ENCODE measurements at regions not wholly inside any gene's neighbourhood (a gene's known extent, or its start where the extent isn't known, plus 50 kb on each side); places are given as distances from the start of the nearest gene placed in this dataset.

- H3K27ac ChIP-seq (ENCODE audit: low read length), result no peak overlapping the region
- H3K36me3 ChIP-seq (ENCODE audit: control insufficient read depth in 1 of 2, insufficient read depth in 2 of 2, low read length in 2 of 2), result no peaks in the 10 kb centered on the region
- no peaks in the 10 kb centered on the region for H3K27me3 ChIP-seq (ENCODE audit: low read depth, low read length)
- no peak overlapping the region for H3K4me3 ChIP-seq (ENCODE audit: low read depth in 1 of 2, low read length in 2 of 2)
- no peaks in the 10 kb centered on the region for H3K4me1 ChIP-seq (ENCODE audit: control insufficient read depth in 1 of 2, insufficient read depth in 2 of 2, low read length in 2 of 2)
- H3K9me3 ChIP-seq (ENCODE audit: control insufficient read depth in 1 of 2, low read length in 2 of 2), result no peaks in the 10 kb centered on the region
Observed at GRCh38 chr2:81078631-81079030, 774.1 kb upstream of the LRRTM1 start.

- Histone ChIP-seq H3K27ac (ENCODE audit: low read length) (no peak overlapping the region), H3K4me3 (ENCODE audit: low read depth in 1 of 2, low read length in 2 of 2) (no peak overlapping the region), H3K27me3 (ENCODE audit: low read depth, low read length) (no peaks in the 10 kb centered on the region), H3K9me3 (ENCODE audit: control insufficient read depth in 1 of 2, low read length in 2 of 2) (no peaks in the 10 kb centered on the region), H3K36me3 (ENCODE audit: control insufficient read depth in 1 of 2, insufficient read depth in 2 of 2, low read length in 2 of 2) (no peaks in the 10 kb centered on the region), H3K4me1 (ENCODE audit: control insufficient read depth in 1 of 2, insufficient read depth in 2 of 2, low read length in 2 of 2) (no peaks in the 10 kb centered on the region)
Observed at GRCh38 chr2:81078102-81078501, 773.5 kb upstream of the LRRTM1 start.

DNA sequence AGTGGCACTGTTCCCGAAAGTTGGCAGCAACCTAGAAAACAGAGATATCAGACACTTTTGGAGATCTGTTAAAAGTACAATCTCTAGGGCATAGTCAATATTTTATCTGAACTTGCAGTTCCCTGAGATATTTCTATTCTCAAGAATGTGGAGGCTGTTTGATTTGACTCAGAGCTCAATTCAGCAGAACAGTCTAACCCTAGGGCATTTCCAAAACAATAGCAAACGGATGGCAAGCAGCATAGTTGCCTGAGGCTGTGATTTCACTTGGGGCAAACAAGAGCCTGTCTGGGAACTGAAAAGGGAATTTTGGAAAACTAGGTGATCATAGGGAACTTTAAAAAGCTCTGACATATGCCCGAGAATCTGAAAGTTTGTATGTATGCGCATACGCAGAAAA is 772.8 kb upstream of the LRRTM1 start:
- H3K27me3 ChIP-seq (ENCODE audit: low read depth, low read length), result no peaks in the 10 kb centered on the region
- H3K36me3 ChIP-seq (ENCODE audit: control insufficient read depth in 1 of 2, insufficient read depth in 2 of 2, low read length in 2 of 2), result no peaks in the 10 kb centered on the region
- no peaks in the 10 kb centered on the region for H3K9me3 ChIP-seq (ENCODE audit: control insufficient read depth in 1 of 2, low read length in 2 of 2)
- no peak overlapping the region for H3K27ac ChIP-seq (ENCODE audit: low read length)
- no peak overlapping the region for H3K4me3 ChIP-seq (ENCODE audit: low read depth in 1 of 2, low read length in 2 of 2)
- no peaks in the 10 kb centered on the region for H3K4me1 ChIP-seq (ENCODE audit: control insufficient read depth in 1 of 2, insufficient read depth in 2 of 2, low read length in 2 of 2)

DNA sequence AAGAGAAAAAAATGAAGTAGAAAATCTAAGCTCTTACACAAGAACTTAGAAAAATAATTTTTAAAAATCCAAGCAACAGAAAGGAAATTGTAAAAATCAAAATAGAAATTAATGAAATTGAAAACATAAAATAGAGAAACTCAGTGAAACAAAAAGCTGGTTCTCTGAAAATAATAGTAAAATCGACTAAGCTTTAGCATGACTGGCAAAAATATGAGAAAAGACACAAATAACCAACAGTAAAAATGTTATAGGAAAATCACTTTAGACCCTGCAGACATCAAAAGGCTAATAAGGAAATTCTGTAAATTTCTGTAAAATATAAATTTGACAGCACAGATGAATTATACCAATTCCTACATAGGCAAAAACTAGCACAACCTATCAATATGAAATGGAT is 768.9 kb upstream of the LRRTM1 start:
- H3K27me3 ChIP-seq (ENCODE audit: low read depth, low read length), result no peaks in the 10 kb centered on the region
- no peaks in the 10 kb centered on the region for H3K36me3 ChIP-seq (ENCODE audit: control insufficient read depth in 1 of 2, insufficient read depth in 2 of 2, low read length in 2 of 2)
- H3K4me3 ChIP-seq (ENCODE audit: low read depth in 1 of 2, low read length in 2 of 2), result no peak overlapping the region
- no peaks in the 10 kb centered on the region for H3K9me3 ChIP-seq (ENCODE audit: control insufficient read depth in 1 of 2, low read length in 2 of 2)
- H3K27ac ChIP-seq (ENCODE audit: low read length), result no peak overlapping the region
- H3K4me1 ChIP-seq (ENCODE audit: control insufficient read depth in 1 of 2, insufficient read depth in 2 of 2, low read length in 2 of 2), result no peaks in the 10 kb centered on the region

- no peaks in the 10 kb centered on the region for H3K27me3 ChIP-seq (ENCODE audit: low read depth, low read length)
- H3K27ac ChIP-seq (ENCODE audit: low read length), result no peak overlapping the region
- no peaks in the 10 kb centered on the region for H3K4me1 ChIP-seq (ENCODE audit: control insufficient read depth in 1 of 2, insufficient read depth in 2 of 2, low read length in 2 of 2)
- no peaks in the 10 kb centered on the region for H3K9me3 ChIP-seq (ENCODE audit: control insufficient read depth in 1 of 2, low read length in 2 of 2)
- no peak overlapping the region for H3K4me3 ChIP-seq (ENCODE audit: low read depth in 1 of 2, low read length in 2 of 2)
- H3K36me3 ChIP-seq (ENCODE audit: control insufficient read depth in 1 of 2, insufficient read depth in 2 of 2, low read length in 2 of 2), result no peaks in the 10 kb centered on the region
Observed at GRCh38 chr2:81068144-81068543, 763.6 kb upstream of the LRRTM1 start.

DNA sequence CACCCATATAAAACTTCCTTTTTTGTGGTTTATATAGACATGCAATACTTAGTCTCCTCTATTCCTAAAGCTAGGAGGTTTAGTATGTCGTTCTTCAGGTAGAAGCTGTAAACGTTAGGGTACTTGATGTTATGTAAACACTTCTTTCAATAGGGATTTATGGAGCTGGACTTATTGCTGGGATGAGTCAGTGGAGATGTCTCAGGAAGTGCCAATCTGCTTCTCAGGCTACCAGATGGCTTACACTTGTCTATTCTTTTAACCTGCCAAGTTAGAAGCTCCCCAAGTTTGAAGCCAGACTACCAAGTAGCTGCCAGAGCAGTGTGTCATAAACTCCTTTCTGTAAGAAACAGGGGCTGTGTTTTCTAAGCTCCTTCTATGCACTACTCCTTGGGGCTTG is 756.5 kb upstream of the LRRTM1 start:
- Histone ChIP-seq H3K4me1 (ENCODE audit: control insufficient read depth in 1 of 2, insufficient read depth in 2 of 2, low read length in 2 of 2) (no peaks in the 10 kb centered on the region), H3K4me3 (ENCODE audit: low read depth in 1 of 2, low read length in 2 of 2) (no peak overlapping the region), H3K27ac (ENCODE audit: low read length) (no peak overlapping the region), H3K27me3 (ENCODE audit: low read depth, low read length) (no peaks in the 10 kb centered on the region), H3K9me3 (ENCODE audit: control insufficient read depth in 1 of 2, low read length in 2 of 2) (peaks cover 0 to 6% of the 10 kb centered on the region in 2 donors), H3K36me3 (ENCODE audit: control insufficient read depth in 1 of 2, insufficient read depth in 2 of 2, low read length in 2 of 2) (no peaks in the 10 kb centered on the region)

- no peaks in the 10 kb centered on the region for H3K4me1 ChIP-seq (ENCODE audit: control insufficient read depth in 1 of 2, insufficient read depth in 2 of 2, low read length in 2 of 2)
- no peaks in the 10 kb centered on the region for H3K36me3 ChIP-seq (ENCODE audit: control insufficient read depth in 1 of 2, insufficient read depth in 2 of 2, low read length in 2 of 2)
- no peaks in the 10 kb centered on the region for H3K27me3 ChIP-seq (ENCODE audit: low read depth, low read length)
- H3K9me3 ChIP-seq (ENCODE audit: control insufficient read depth in 1 of 2, low read length in 2 of 2), result no peaks in the 10 kb centered on the region
- H3K27ac ChIP-seq (ENCODE audit: low read length), result no peak overlapping the region
- no peak overlapping the region for H3K4me3 ChIP-seq (ENCODE audit: low read depth in 1 of 2, low read length in 2 of 2)
Observed at GRCh38 chr2:81050580-81051095, 746.1 kb upstream of the LRRTM1 start.

DNA sequence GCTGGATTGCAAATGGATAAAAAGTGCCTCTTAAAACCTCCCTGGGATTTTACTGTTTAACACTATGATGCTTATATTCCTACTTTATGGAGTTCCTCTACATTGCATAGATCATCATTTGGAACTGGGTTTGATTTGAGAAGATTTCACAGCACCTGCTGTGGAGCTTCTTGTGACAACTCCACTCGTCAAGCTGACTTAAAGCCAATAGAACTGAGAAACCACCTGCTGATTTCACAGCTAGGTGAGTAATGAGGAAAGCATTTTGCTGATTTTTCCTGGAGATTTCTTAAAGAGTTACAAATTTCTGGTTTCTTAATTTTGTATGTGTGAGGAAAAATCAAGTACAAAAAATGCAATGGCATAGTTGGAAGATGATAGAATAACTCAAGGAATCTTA is 739.1 kb upstream of the LRRTM1 start:
- Histone ChIP-seq H3K4me1 (ENCODE audit: control insufficient read depth in 1 of 2, insufficient read depth in 2 of 2, low read length in 2 of 2) (no peaks in the 10 kb centered on the region), H3K27me3 (ENCODE audit: low read depth, low read length) (no peaks in the 10 kb centered on the region)

DNA sequence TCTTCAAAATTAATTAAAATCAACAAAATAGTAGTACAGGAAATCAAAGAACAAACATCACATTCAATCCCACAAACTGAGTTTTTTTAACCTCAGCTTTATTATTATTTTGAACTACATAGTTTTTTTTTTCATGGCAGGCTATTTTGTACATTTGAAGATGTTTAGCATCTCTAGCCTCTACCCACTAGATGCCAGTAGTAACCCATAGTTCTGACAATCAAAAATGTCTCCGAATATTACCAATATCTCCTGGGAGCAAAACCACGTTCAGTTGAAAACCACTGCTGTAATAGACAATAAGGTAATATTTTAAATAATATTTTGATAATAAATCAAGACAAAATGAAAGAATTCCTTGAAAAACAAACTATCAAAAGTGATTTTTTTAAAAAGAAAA is 702.6 kb upstream of the LRRTM1 start:
- Histone ChIP-seq H3K27me3 (ENCODE audit: low read depth, low read length) (no peaks in the 10 kb centered on the region), H3K27ac (ENCODE audit: low read length) (no peak overlapping the region), H3K4me1 (ENCODE audit: control insufficient read depth in 1 of 2, insufficient read depth in 2 of 2, low read length in 2 of 2) (no peaks in the 10 kb centered on the region), H3K4me3 (ENCODE audit: low read depth in 1 of 2, low read length in 2 of 2) (no peak overlapping the region), H3K9me3 (ENCODE audit: control insufficient read depth in 1 of 2, low read length in 2 of 2) (peaks cover 7 to 13% of the 10 kb centered on the region in 2 donors), H3K36me3 (ENCODE audit: control insufficient read depth in 1 of 2, insufficient read depth in 2 of 2, low read length in 2 of 2) (no peaks in the 10 kb centered on the region)

More for the DNA sequence above, 739.1 kb upstream of the LRRTM1 start:
- Histone ChIP-seq H3K36me3 (ENCODE audit: control insufficient read depth in 1 of 2, insufficient read depth in 2 of 2, low read length in 2 of 2) (no peaks in the 10 kb centered on the region), H3K27ac (ENCODE audit: low read length) (no peak overlapping the region), H3K4me3 (ENCODE audit: low read depth in 1 of 2, low read length in 2 of 2) (no peak overlapping the region), H3K9me3 (ENCODE audit: control insufficient read depth in 1 of 2, low read length in 2 of 2) (peaks cover 0 to 2% of the 10 kb centered on the region in 2 donors)

DNA sequence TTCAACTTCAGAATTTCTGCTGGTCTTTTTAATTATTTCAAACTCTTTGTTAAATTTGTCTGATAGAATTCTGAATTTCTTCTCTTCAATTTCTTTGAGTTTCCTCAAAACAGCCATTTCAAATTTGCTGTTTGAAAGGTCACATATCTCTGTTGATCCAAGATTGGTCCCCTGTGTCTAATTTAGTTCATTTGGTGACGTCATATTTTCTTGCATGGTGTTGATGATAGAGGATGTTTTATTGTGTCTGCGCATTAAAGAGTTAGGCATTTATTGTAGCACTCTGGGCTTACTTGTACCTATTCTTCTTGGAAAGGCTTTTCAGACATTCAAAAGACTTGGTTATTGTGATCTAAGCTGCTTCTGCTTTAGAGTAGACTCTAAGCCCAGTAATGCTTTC is 698.4 kb upstream of the LRRTM1 start:
- no peaks in the 10 kb centered on the region for H3K27me3 ChIP-seq (ENCODE audit: low read depth, low read length)
- H3K9me3 ChIP-seq (ENCODE audit: control insufficient read depth in 1 of 2, low read length in 2 of 2), result peaks cover 7 to 22% of the 10 kb centered on the region in 2 donors
- H3K27ac ChIP-seq (ENCODE audit: low read length), result no peak overlapping the region
- no peak overlapping the region for H3K4me3 ChIP-seq (ENCODE audit: low read depth in 1 of 2, low read length in 2 of 2)
- no peaks in the 10 kb centered on the region for H3K36me3 ChIP-seq (ENCODE audit: control insufficient read depth in 1 of 2, insufficient read depth in 2 of 2, low read length in 2 of 2)
- H3K4me1 ChIP-seq (ENCODE audit: control insufficient read depth in 1 of 2, insufficient read depth in 2 of 2, low read length in 2 of 2), result no peaks in the 10 kb centered on the region

DNA sequence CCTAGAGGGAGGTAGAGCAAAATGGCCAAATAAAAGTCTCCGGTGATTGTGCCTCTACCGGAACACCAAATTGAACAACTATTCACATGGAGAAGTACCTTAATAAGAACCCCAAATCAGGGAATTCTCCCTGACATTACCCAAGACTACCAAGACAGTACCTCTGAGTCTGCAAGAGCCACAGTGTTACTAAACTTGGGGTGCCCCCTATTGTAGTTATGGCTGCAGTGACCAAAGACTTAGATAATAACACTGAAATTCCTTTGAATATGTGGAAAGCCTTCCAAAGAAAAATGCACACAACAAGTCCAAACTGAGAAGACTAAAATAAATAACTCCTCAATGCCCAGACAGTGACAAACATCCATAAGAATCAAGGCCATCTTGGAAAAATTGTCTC is 682.9 kb upstream of the LRRTM1 start:
- H3K9me3 ChIP-seq (ENCODE audit: control insufficient read depth in 1 of 2, low read length in 2 of 2), result no peaks in the 10 kb centered on the region
- H3K36me3 ChIP-seq (ENCODE audit: control insufficient read depth in 1 of 2, insufficient read depth in 2 of 2, low read length in 2 of 2), result no peaks in the 10 kb centered on the region
- H3K4me3 ChIP-seq (ENCODE audit: low read depth in 1 of 2, low read length in 2 of 2), result no peak overlapping the region

DNA sequence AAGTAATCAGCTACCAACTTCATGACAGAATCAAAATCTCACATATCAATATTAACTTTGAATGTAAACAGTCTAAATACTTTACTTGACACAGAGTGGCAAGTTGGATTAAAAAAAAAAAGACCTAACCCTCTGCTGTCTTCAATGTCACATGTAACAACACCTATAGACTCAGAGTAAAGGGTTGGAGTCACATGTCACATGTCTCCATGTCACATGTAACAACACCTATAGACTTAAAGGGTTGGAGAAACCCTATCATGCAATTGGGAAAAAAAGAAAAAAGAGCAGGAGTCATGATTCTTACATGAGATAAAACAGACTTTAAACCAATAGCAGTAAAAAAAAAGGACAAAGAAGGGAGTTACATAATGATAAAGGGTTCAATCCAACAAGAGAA is 665.3 kb upstream of the LRRTM1 start:
- no peaks in the 10 kb centered on the region for H3K4me1 ChIP-seq (ENCODE audit: control insufficient read depth in 1 of 2, insufficient read depth in 2 of 2, low read length in 2 of 2)
- H3K36me3 ChIP-seq (ENCODE audit: control insufficient read depth in 1 of 2, insufficient read depth in 2 of 2, low read length in 2 of 2), result no peaks in the 10 kb centered on the region

More for the DNA sequence above, 682.9 kb upstream of the LRRTM1 start:
- Histone ChIP-seq H3K27ac (ENCODE audit: low read length) (no peak overlapping the region), H3K27me3 (ENCODE audit: low read depth, low read length) (no peaks in the 10 kb centered on the region), H3K4me1 (ENCODE audit: control insufficient read depth in 1 of 2, insufficient read depth in 2 of 2, low read length in 2 of 2) (no peaks in the 10 kb centered on the region)

More for the DNA sequence above, 665.3 kb upstream of the LRRTM1 start:
- H3K4me3 ChIP-seq (ENCODE audit: low read depth in 1 of 2, low read length in 2 of 2), result no peak overlapping the region
- no peaks in the 10 kb centered on the region for H3K27me3 ChIP-seq (ENCODE audit: low read depth, low read length)
- peaks cover 8 to 21% of the 10 kb centered on the region in 2 donors for H3K9me3 ChIP-seq (ENCODE audit: control insufficient read depth in 1 of 2, low read length in 2 of 2)
- no peak overlapping the region for H3K27ac ChIP-seq (ENCODE audit: low read length)

Measured in muscle layer of duodenum (tissue), 2 donors.